HCT116 (cell line): ENCODE measurements at regions not wholly inside any gene's neighbourhood (a gene's known extent, or its start where the extent isn't known, plus 50 kb on each side); places are given as distances from the start of the nearest gene placed in this dataset.

Experiments
- ATAC-seq: fragments of 200-7000 bp; cut with Tn5 transposase; 2 replicates; pipeline ENCODE4 v1.9.1; 2020; ENCODE audit warnings: mild to moderate bottlenecking, moderate library complexity
- BruUV-seq: library from RNA; stranded (reverse); fragments of 400-500 nt; replicated peaks from 2 replicates; lab custom pipeline; 2021; lab: Mats Ljungman, UMichigan
- CTCF ChIA-PET: fragments of 300-600 bp; sonication (Branson Sonifier 250); formaldehyde crosslinking; loops from one replicate; lab custom pipeline; 2021; ENCODE audit warnings: antibody characterized with exemption; lab: Charles Lee
- POLR2A ChIA-PET: fragments of 300-600, 350-600 bp; sonication (Branson Sonifier 250); formaldehyde crosslinking; loops from one replicate; lab custom pipeline; 2021; ENCODE audit warnings: antibody characterized with exemption; lab: Charles Lee
- RAD21 ChIA-PET, 2 experiments: fragments of 300-600 bp; sonication (Branson Sonifier 250); formaldehyde crosslinking; loops; one replicate each; lab custom pipeline; 2023; ENCODE audit warnings: low total read pairs in 2 of 2; ENCODE audit not compliant: uncharacterized antibody in 2 of 2, unreplicated experiment in 2 of 2, low non-redundant PET in 1 of 2; lab: Charles Lee
- DNase-seq: peaks from one replicate; pipeline ENCODE4 v3.0.0-alpha.2; 2010; ENCODE audit warnings: low read depth, low spot score
- H2AFZ ChIP-seq: fragments of 200-600 bp; shearing (Covaris generic), sonication (generic); 2 replicates; pipeline ENCODE4 v1.6.1; 2017; ENCODE audit warnings: low read depth, mixed run types, mixed read lengths, antibody characterized with exemption, low read length; ENCODE audit not compliant: poor library complexity, severe bottlenecking
- H3K27ac ChIP-seq: 2 replicates; pipeline ENCODE4 v1.5.1; 2012; ENCODE audit warnings: low read depth, low read length
- H3K27me3 ChIP-seq: fragments of 200-600 bp; sonication (generic); 2 replicates; pipeline ENCODE4 v1.6.1; 2016; ENCODE audit warnings: mixed run types, low read length, mixed read lengths; ENCODE audit not compliant: insufficient read depth
- H3K36me3 ChIP-seq, 2 experiments: fragments of 200-500 bp in 1 of 2; fragments of 200-600 bp in 1 of 2; sonication (Bioruptor generic) in 1 of 2; sonication (generic) in 1 of 2; 2 replicates each; pipeline versions ENCODE4 v1.5.1 to v1.6.1; 2014 to 2016; ENCODE audit warnings: low read length in 2 of 2, inconsistent platforms in 1 of 2, mixed read lengths in 1 of 2, mixed run types in 1 of 2; ENCODE audit not compliant: insufficient read depth in 2 of 2, control insufficient read depth in 1 of 2
- H3K4me1 ChIP-seq, 2 experiments: fragments of 200-600 bp in 1 of 2; sonication (generic) in 1 of 2; 2 replicates each; pipeline versions ENCODE4 v1.5.1 to v1.6.1; 2012 to 2017; ENCODE audit warnings: low read length in 2 of 2, inconsistent platforms in 1 of 2, mild to moderate bottlenecking in 1 of 2, mixed read lengths in 1 of 2, mixed run types in 1 of 2, moderate library complexity in 1 of 2; ENCODE audit not compliant: insufficient read depth in 2 of 2, control insufficient read depth in 1 of 2
- H3K4me2 ChIP-seq: fragments of 200-600 bp; sonication (generic); 2 replicates; pipeline ENCODE4 v1.6.1; 2017; ENCODE audit warnings: mixed run types, low read length, mixed read lengths
- H3K4me3 ChIP-seq, 2 experiments: fragments of 200-600 bp in 1 of 2; sonication (generic) in 1 of 2; replicated peaks in 1 of 2; 2 replicates each; pipeline ENCODE4 v1.5.1; 2011 to 2016; ENCODE audit warnings: low read length in 2 of 2, control low read depth in 1 of 2, low read depth in 1 of 2, mild to moderate bottlenecking in 1 of 2, mixed read lengths in 1 of 2, mixed run types in 1 of 2
- H3K79me2 ChIP-seq: fragments of 200-600 bp; sonication (generic); 2 replicates; pipeline ENCODE4 v1.6.1; 2017; ENCODE audit warnings: mild to moderate bottlenecking, mixed run types, low read length, moderate library complexity, mixed read lengths; ENCODE audit not compliant: insufficient read depth
- H3K9ac ChIP-seq: fragments of 200-600 bp; sonication (generic); 2 replicates; pipeline ENCODE4 v1.6.1; 2016; ENCODE audit warnings: low read length, mixed read lengths
- H3K9me2 ChIP-seq: fragments of 200-600 bp; sonication (generic), shearing (Covaris generic); 2 replicates; pipeline ENCODE4 v1.6.1; 2017; ENCODE audit warnings: mixed run types, mild to moderate bottlenecking, moderate library complexity; ENCODE audit not compliant: insufficient read depth
- H3K9me3 ChIP-seq, 2 experiments: fragments of 200-500 bp in 1 of 2; fragments of 200-600 bp in 1 of 2; sonication (Bioruptor generic) in 1 of 2; sonication (generic) in 1 of 2; 2 replicates each; pipeline ENCODE4 v1.6.1; 2014 to 2017; ENCODE audit warnings: low read length in 2 of 2, mixed read lengths in 2 of 2, inconsistent platforms in 1 of 2, low read depth in 1 of 2, mild to moderate bottlenecking in 1 of 2, mixed run types in 1 of 2, moderate library complexity in 1 of 2; ENCODE audit not compliant: control insufficient read depth in 1 of 2, insufficient read depth in 1 of 2
- H4K20me1 ChIP-seq: fragments of 200-600 bp; sonication (generic), shearing (Covaris generic); 2 replicates; pipeline ENCODE4 v1.6.1; 2017; ENCODE audit warnings: mixed run types, mild to moderate bottlenecking, moderate library complexity; ENCODE audit not compliant: insufficient read depth
- CBX3 ChIP-seq: IDR thresholded peaks from 2 replicates; pipeline ENCODE4 v1.6.1; 2012; ENCODE audit warnings: low read depth
- CTCF ChIP-seq, 3 experiments: fragments of 200-600 bp in 1 of 3; sonication (generic) in 1 of 3; IDR thresholded peaks in 2 of 3; conservative IDR thresholded peaks in 1 of 3; 2 replicates each; pipeline ENCODE4 v1.5.1; 2012 to 2017; ENCODE audit warnings: low read depth in 2 of 3, low read length in 2 of 3, antibody characterized with exemption in 1 of 3, borderline replicate concordance in 1 of 3, control low read depth in 1 of 3, mild to moderate bottlenecking in 1 of 3, mixed read lengths in 1 of 3, mixed run types in 1 of 3, moderate library complexity in 1 of 3; ENCODE audit not compliant: insufficient read depth in 1 of 3
- EGR1 ChIP-seq: IDR thresholded peaks from 2 replicates; pipeline ENCODE4 v1.6.1; 2012; ENCODE audit warnings: low read depth
- ELF1 ChIP-seq: IDR thresholded peaks from 2 replicates; pipeline ENCODE4 v1.6.1; 2012; ENCODE audit warnings: low read depth, borderline replicate concordance
- EZH2 ChIP-seq: fragments of 200-600 bp; sonication (generic); IDR thresholded peaks from 2 replicates; pipeline ENCODE4 v1.6.1; 2017; ENCODE audit warnings: antibody characterized with exemption, mixed run types
- FOSL1 ChIP-seq: IDR thresholded peaks from 2 replicates; pipeline ENCODE4 v1.6.1; 2012; ENCODE audit warnings: low read depth
- MAX ChIP-seq: IDR thresholded peaks from 2 replicates; pipeline ENCODE4 v1.6.1; 2012
- POLR2A ChIP-seq: IDR thresholded peaks from 2 replicates; pipeline ENCODE4 v1.7.0; 2011; ENCODE audit warnings: borderline replicate concordance; ENCODE audit not compliant: insufficient read depth, insufficient read length; ENCODE audit errors: extremely low read depth
- POLR2AphosphoS5 ChIP-seq: IDR thresholded peaks from 2 replicates; pipeline ENCODE4 v1.6.1; 2011; ENCODE audit warnings: mild to moderate bottlenecking, low read depth, low read length, moderate library complexity
- RAD21 ChIP-seq: IDR thresholded peaks from 2 replicates; pipeline ENCODE4 v1.6.1; 2012; ENCODE audit warnings: low read depth, mild to moderate bottlenecking
- REST ChIP-seq: IDR thresholded peaks from 2 replicates; pipeline ENCODE4 v1.6.1; 2012; ENCODE audit warnings: low read depth
- SIN3A ChIP-seq: IDR thresholded peaks from 2 replicates; pipeline ENCODE4 v1.6.1; 2012; ENCODE audit warnings: low read depth
- SRF ChIP-seq: IDR thresholded peaks from 2 replicates; pipeline ENCODE4 v1.6.1; 2012; ENCODE audit warnings: low read depth
- TCF7L2 ChIP-seq: IDR thresholded peaks from 2 replicates; pipeline ENCODE4 v1.7.0; 2011; ENCODE audit warnings: borderline replicate concordance, inconsistent platforms; ENCODE audit not compliant: insufficient read depth, insufficient read length; ENCODE audit errors: extremely low read depth
- YY1 ChIP-seq: IDR thresholded peaks from 2 replicates; pipeline ENCODE4 v1.6.1; 2011; ENCODE audit warnings: low read length, low read depth, moderate library complexity, mild to moderate bottlenecking; ENCODE audit not compliant: insufficient replicate concordance; ENCODE audit errors: extremely low read depth
- ZFX ChIP-seq: fragments of 450-650 bp; IDR thresholded peaks from 2 replicates; pipeline ENCODE4 v1.6.1; 2017
- ZNF274 ChIP-seq: fragments of 200-500 bp; sonication (Bioruptor generic); IDR thresholded peaks from 2 replicates; pipeline ENCODE4 v1.6.1; 2014; ENCODE audit warnings: mild to moderate bottlenecking, low read depth, low read length, inconsistent platforms
- intact Hi-C: fragments of 100-400 bp; cut with micrococcal nuclease; formaldehyde crosslinking; loops from 2 replicates; pipeline ENCODE4 v1.10.0; 2022
- TF ChIP-seq, protein P1 (sequence below): IDR thresholded peaks from 2 replicates; pipeline ENCODE4 v1.6.1; 2012
- TF ChIP-seq, protein P2 (sequence below): IDR thresholded peaks from 2 replicates; pipeline ENCODE4 v1.6.1; 2011; ENCODE audit warnings: mild to moderate bottlenecking, low read length, moderate library complexity; ENCODE audit not compliant: insufficient replicate concordance; ENCODE audit errors: extremely low read depth

- intact Hi-C loops: no loop called here
- Histone ChIP-seq H3K27me3 (no peaks in the 10 kb centered on the region), H3K79me2 (no peaks in the 10 kb centered on the region), H3K9me2 (no peaks in the 10 kb centered on the region), H3K9ac (no peak overlapping the region), H3K27ac (no peak overlapping the region), H4K20me1 (no peaks in the 10 kb centered on the region), H2AFZ (no peak overlapping the region), H3K4me2 (no peak overlapping the region), H3K4me1 (peaks cover 8 to 11% of the 10 kb centered on the region in 2 experiments), H3K9me3 (no peaks in the 10 kb centered on the region), H3K36me3 (no peaks in the 10 kb centered on the region), H3K4me3 (no peak overlapping the region)
- no peak for DNase-seq
- ChIA-PET RAD21 (no interaction called here), POLR2A (no interaction called here), CTCF (no interaction called here)
- no peak for TF ChIP-seq ELF1
- no peak for TF ChIP-seq ZNF274
- TF ChIP-seq EZH2: no peak
- TF ChIP-seq RAD21: no peak
- TF ChIP-seq CTCF (IDR thresholded peaks at IDR 0.05 in 2 of 3, conservative IDR thresholded peaks at IDR 0.05 in 1 of 3; ENCODE audit: borderline replicate concordance in 1 of 3, insufficient read depth in 1 of 3, low read depth in 2 of 3, low read length in 2 of 3): no peak
- TF ChIP-seq POLR2AphosphoS5: no peak
- TF ChIP-seq REST: no peak
- TF ChIP-seq EGR1: no peak
- no peak for TF ChIP-seq MAX
- no peak for TF ChIP-seq TCF7L2
- TF ChIP-seq, protein P1, sequence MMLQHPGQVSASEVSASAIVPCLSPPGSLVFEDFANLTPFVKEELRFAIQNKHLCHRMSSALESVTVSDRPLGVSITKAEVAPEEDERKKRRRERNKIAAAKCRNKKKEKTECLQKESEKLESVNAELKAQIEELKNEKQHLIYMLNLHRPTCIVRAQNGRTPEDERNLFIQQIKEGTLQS: no peak
- TF ChIP-seq, protein P2, sequence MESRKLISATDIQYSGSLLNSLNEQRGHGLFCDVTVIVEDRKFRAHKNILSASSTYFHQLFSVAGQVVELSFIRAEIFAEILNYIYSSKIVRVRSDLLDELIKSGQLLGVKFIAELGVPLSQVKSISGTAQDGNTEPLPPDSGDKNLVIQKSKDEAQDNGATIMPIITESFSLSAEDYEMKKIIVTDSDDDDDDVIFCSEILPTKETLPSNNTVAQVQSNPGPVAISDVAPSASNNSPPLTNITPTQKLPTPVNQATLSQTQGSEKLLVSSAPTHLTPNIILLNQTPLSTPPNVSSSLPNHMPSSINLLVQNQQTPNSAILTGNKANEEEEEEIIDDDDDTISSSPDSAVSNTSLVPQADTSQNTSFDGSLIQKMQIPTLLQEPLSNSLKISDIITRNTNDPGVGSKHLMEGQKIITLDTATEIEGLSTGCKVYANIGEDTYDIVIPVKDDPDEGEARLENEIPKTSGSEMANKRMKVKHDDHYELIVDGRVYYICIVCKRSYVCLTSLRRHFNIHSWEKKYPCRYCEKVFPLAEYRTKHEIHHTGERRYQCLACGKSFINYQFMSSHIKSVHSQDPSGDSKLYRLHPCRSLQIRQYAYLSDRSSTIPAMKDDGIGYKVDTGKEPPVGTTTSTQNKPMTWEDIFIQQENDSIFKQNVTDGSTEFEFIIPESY: no peak
- no peak for TF ChIP-seq CBX3
- TF ChIP-seq YY1: no peak
- no peak for TF ChIP-seq ZFX
- TF ChIP-seq SRF: no peak
- no peak for TF ChIP-seq SIN3A
- TF ChIP-seq FOSL1: no peak
- no peak for TF ChIP-seq POLR2A
- no TSS peak for BruUV-seq
- no peak for ATAC-seq
Observed at GRCh38 chrX:9339603-9340491, 125.0 kb upstream of the TBL1X start.
